OCI-LY1 (cell line): ENCODE measurements at regions not wholly inside any gene's neighbourhood (a gene's known extent, or its start where the extent isn't known, plus 50 kb on each side); places are given as distances from the start of the nearest gene placed in this dataset.

Source experiments
- CTCF ChIP-seq: fragments of 200-600 bp; sonication (generic), shearing (Covaris generic); IDR thresholded peaks from 2 replicates; pipeline ENCODE4 v1.5.1; 2017; ENCODE audit warnings: mild to moderate bottlenecking, antibody characterized with exemption, low read length, moderate library complexity, mixed read lengths
- EZH2 ChIP-seq: fragments of 200-600 bp; sonication (generic), shearing (Covaris generic); IDR thresholded peaks from 2 replicates; pipeline ENCODE4 v1.8.0; 2017; ENCODE audit warnings: borderline replicate concordance, mixed run types, mild to moderate bottlenecking, antibody characterized with exemption, low read length, moderate library complexity, mixed read lengths

DNA sequence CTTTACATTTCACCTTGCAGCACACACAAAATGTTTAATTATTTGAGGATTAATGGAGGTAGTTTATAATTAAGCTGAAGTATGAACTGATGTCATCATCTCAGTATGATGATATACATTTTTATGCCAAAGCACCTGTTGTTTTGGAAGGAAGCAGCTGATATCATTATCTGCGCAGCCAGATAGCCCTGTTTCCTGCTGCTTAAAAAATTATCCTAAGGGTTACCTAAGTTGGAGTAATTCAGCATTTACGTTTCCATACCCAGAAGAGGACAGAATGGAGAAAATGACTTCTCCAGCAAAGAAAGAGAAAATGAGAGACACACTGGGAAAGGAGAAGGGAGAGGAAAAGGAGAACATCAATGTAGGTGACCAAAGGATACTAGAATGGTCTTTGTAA is 370.3 kb upstream of the PLSCR5 start:
- TF ChIP-seq CTCF = no peak
- TF ChIP-seq EZH2 = no peak
